IMR-90 (cell line): ENCODE measurements at regions not wholly inside any gene's neighbourhood (a gene's known extent, or its start where the extent isn't known, plus 50 kb on each side); places are given as distances from the start of the nearest gene placed in this dataset.

ENCODE experiments used
- ATAC-seq: fragments of 200-7000 bp; cut with Tn5 transposase; 2 replicates; pipeline ENCODE4 v1.9.1; 2020; ENCODE audit warnings: low read depth, mild to moderate bottlenecking, moderate library complexity
- BruUV-seq: library from RNA; stranded (reverse); fragments of 400-500 nt; replicated peaks from 2 replicates; lab custom pipeline; 2021; lab: Mats Ljungman, UMichigan
- CTCF ChIA-PET: fragments of 300-600 bp; formaldehyde crosslinking; extraction: SDS; loops from one replicate; lab custom pipeline; 2021; ENCODE audit warnings: antibody characterized with exemption; lab: Yijun Ruan, JAX
- POLR2A ChIA-PET: fragments of 300-600 bp; sonication (Branson Sonifier 250); formaldehyde crosslinking; loops from one replicate; lab custom pipeline; 2022; ENCODE audit warnings: antibody characterized with exemption; ENCODE audit not compliant: unreplicated experiment; lab: Charles Lee
- DNase-seq: peaks from one replicate; pipeline ENCODE4 v3.0.0; 2013
- H2AFZ ChIP-seq: replicated peaks from 2 replicates; pipeline ENCODE3; 2013; ENCODE audit warnings: low read length, mild to moderate bottlenecking; ENCODE audit not compliant: poor library complexity
- H2AK5ac ChIP-seq: 2 replicates; pipeline ENCODE4 v1.6.1; 2013; ENCODE audit warnings: low read depth, low read length, inconsistent platforms
- H2AK9ac ChIP-seq: replicated peaks from 2 replicates; pipeline ENCODE3; 2013; ENCODE audit warnings: mild to moderate bottlenecking, low read depth, low read length, moderate library complexity; ENCODE audit not compliant: poor library complexity
- H2BK120ac ChIP-seq: 2 replicates; pipeline ENCODE4 v1.6.1; 2013; ENCODE audit warnings: low read depth, low read length, inconsistent platforms
- H2BK15ac ChIP-seq: 3 replicates; pipeline ENCODE4 v1.6.1; 2013; ENCODE audit warnings: low read depth, low read length, inconsistent platforms
- H2BK20ac ChIP-seq: 2 replicates; pipeline ENCODE4 v1.6.1; 2013; ENCODE audit warnings: low read depth, mild to moderate bottlenecking, inconsistent platforms, low read length, moderate library complexity
- H2BK5ac ChIP-seq: 2 replicates; pipeline ENCODE4 v1.6.1; 2013; ENCODE audit warnings: mild to moderate bottlenecking, low read depth, low read length, inconsistent platforms; ENCODE audit not compliant: poor library complexity, severe bottlenecking
- H3K14ac ChIP-seq: replicated peaks from 2 replicates; pipeline ENCODE4 v1.6.1; 2013; ENCODE audit warnings: low read depth, low read length, inconsistent platforms
- H3K18ac ChIP-seq: 2 replicates; pipeline ENCODE4 v1.6.1; 2013; ENCODE audit warnings: low read depth, low read length, control low read depth
- H3K23ac ChIP-seq: 2 replicates; pipeline ENCODE4 v1.6.1; 2013; ENCODE audit warnings: low read depth, low read length, inconsistent platforms
- H3K27ac ChIP-seq: 2 replicates; pipeline ENCODE4 v1.5.1; 2013; ENCODE audit warnings: mild to moderate bottlenecking, control low read depth, low read length; ENCODE audit not compliant: insufficient read depth
- H3K27me3 ChIP-seq: 2 replicates; pipeline ENCODE4 v1.6.1; 2013; ENCODE audit warnings: low read length; ENCODE audit not compliant: control insufficient read depth, insufficient read depth
- H3K36me3 ChIP-seq: 2 replicates; pipeline ENCODE4 v1.6.1; 2013; ENCODE audit warnings: low read length, mixed read lengths; ENCODE audit not compliant: control insufficient read depth, insufficient read depth
- H3K4ac ChIP-seq: 2 replicates; pipeline ENCODE4 v1.6.1; 2013; ENCODE audit warnings: low read depth, low read length, inconsistent platforms
- H3K4me1 ChIP-seq: 2 replicates; pipeline ENCODE4 v1.6.1; 2013; ENCODE audit warnings: low read length, mixed read lengths; ENCODE audit not compliant: control insufficient read depth, insufficient read depth
- H3K4me2 ChIP-seq: 2 replicates; pipeline ENCODE4 v1.6.1; 2013; ENCODE audit warnings: low read depth, mild to moderate bottlenecking, control low read depth, low read length, moderate library complexity
- H3K4me3 ChIP-seq: 2 replicates; pipeline ENCODE4 v1.5.1; 2013; ENCODE audit warnings: low read depth, mild to moderate bottlenecking, control low read depth, low read length, moderate library complexity; ENCODE audit not compliant: insufficient read depth
- H3K56ac ChIP-seq: 2 replicates; pipeline ENCODE4 v1.6.1; 2013; ENCODE audit warnings: low read length, inconsistent platforms; ENCODE audit not compliant: insufficient read depth; ENCODE audit errors: extremely low read depth
- H3K79me1 ChIP-seq, 2 experiments: 2 replicates each; pipeline ENCODE4 v1.6.1; 2013; ENCODE audit warnings: low read length in 2 of 2, inconsistent platforms in 1 of 2, low read depth in 1 of 2
- H3K9ac ChIP-seq: 2 replicates; pipeline ENCODE4 v1.6.1; 2013; ENCODE audit warnings: low read depth, low read length, control low read depth
- H3K9me1 ChIP-seq: 2 replicates; pipeline ENCODE4 v1.6.1; 2013; ENCODE audit warnings: low read length, inconsistent platforms; ENCODE audit not compliant: insufficient read depth
- H3K9me3 ChIP-seq: 2 replicates; pipeline ENCODE4 v1.6.1; 2013; ENCODE audit warnings: low read length; ENCODE audit not compliant: control insufficient read depth, insufficient read depth
- H4K20me1 ChIP-seq: 2 replicates; pipeline ENCODE4 v1.6.1; 2013; ENCODE audit warnings: low read length, inconsistent platforms; ENCODE audit not compliant: insufficient read depth
- H4K5ac ChIP-seq: 2 replicates; pipeline ENCODE4 v1.6.1; 2013; ENCODE audit warnings: mild to moderate bottlenecking, low read depth, low read length, control low read depth
- H4K8ac ChIP-seq, 2 experiments: 2 replicates each; pipeline ENCODE4 v1.6.1; 2013; ENCODE audit warnings: low read depth in 2 of 2, low read length in 2 of 2, control low read depth in 1 of 2, inconsistent platforms in 1 of 2
- H4K91ac ChIP-seq: 2 replicates; pipeline ENCODE4 v1.6.1; 2013; ENCODE audit warnings: low read depth, low read length, inconsistent platforms; ENCODE audit not compliant: insufficient read depth
- BHLHE40 ChIP-seq: fragments of 150-350 bp; IDR thresholded peaks from 2 replicates; pipeline ENCODE4 v1.6.1; 2016; ENCODE audit warnings: mild to moderate bottlenecking, low read depth, low read length
- CEBPB ChIP-seq: IDR thresholded peaks from 2 replicates; pipeline ENCODE4 v1.6.1; 2012; ENCODE audit warnings: low read depth, low read length, improper control_type of control experiment
- FOS ChIP-seq: fragments of 150-350 bp; IDR thresholded peaks from 2 replicates; pipeline ENCODE4 v1.6.1; 2016; ENCODE audit warnings: low read depth, low read length
- MXI1 ChIP-seq: IDR thresholded peaks from 2 replicates; pipeline ENCODE4 v1.6.1; 2012; ENCODE audit warnings: low read depth, mild to moderate bottlenecking, low read length, moderate library complexity, borderline replicate concordance
- NFE2L2 ChIP-seq: fragments of 150-350 bp; IDR thresholded peaks from 2 replicates; pipeline ENCODE4 v1.6.1; 2016; ENCODE audit warnings: low read depth, mild to moderate bottlenecking, low read length
- RFX5 ChIP-seq: IDR thresholded peaks from 2 replicates; pipeline ENCODE4 v1.8.0; 2012; ENCODE audit warnings: low read depth, mild to moderate bottlenecking, low read length, moderate library complexity
- SMC3 ChIP-seq: fragments of 150-350 bp; IDR thresholded peaks from 2 replicates; pipeline ENCODE4 v1.6.1; 2016; ENCODE audit warnings: low read depth, mild to moderate bottlenecking, antibody characterized with exemption, low read length, moderate library complexity
- USF2 ChIP-seq: fragments of 150-350 bp; IDR thresholded peaks from 2 replicates; pipeline ENCODE4 v1.6.1; 2017; ENCODE audit warnings: mild to moderate bottlenecking, antibody characterized with exemption, low read length, low read depth
- WGBS, 2 experiments: methylation state at CpG; one replicate each; pipeline versions ENCODE4 v1.1.5 to v1.1.7; 2013; ENCODE audit warnings: missing lambda C conversion rate in 2 of 2; ENCODE audit not compliant: insufficient read length in 1 of 2; ENCODE audit errors: extremely low coverage in 2 of 2; 5-methylcytosine and 5-hydroxymethylcytosine counted together
- dilution Hi-C: fragments of 300-500 bp; cut with HindIII; formaldehyde crosslinking; loops from one replicate; pipeline ENCODE4 v1.14.3; 2018; ENCODE audit warnings: low sequenced_read_pairs; ENCODE audit not compliant: unreplicated experiment
- in situ Hi-C: fragments of 300-500 bp; cut with MboI; formaldehyde crosslinking; loops from 3 replicates; pipeline ENCODE4 v1.14.3; 2019; ENCODE audit warnings: low sequenced_read_pairs, inconsistent platforms, mixed read lengths
- intact Hi-C: fragments of 100-400 bp; cut with micrococcal nuclease; formaldehyde crosslinking; loops from 2 replicates; pipeline ENCODE4 v1.10.0; 2022

- WGBS, 2 experiments: no CpG with 5 or more reads among the region's 6 CpGs
- ChIA-PET POLR2A (no interaction called here), CTCF (interaction anchor here (1.1 kb wide), 1 partner anchor 79 kb away, joined by 3 read pairs; no protein-coding TSS in a partner anchor)
- dilution Hi-C loops (no loop called here), in situ Hi-C loops (no loop called here), intact Hi-C loops (no loop called here)
- no peaks in the 10 kb centered on the region for H3K4me1 ChIP-seq
- H3K56ac ChIP-seq: no peak overlapping the region
- BruUV-seq: no TSS peak
- H3K4me3 ChIP-seq: no peak overlapping the region
- no peak overlapping the region for H4K5ac ChIP-seq
- no peaks in the 10 kb centered on the region for H3K9me1 ChIP-seq
- no peak overlapping the region for H3K23ac ChIP-seq
- peak overlapping the region; percentile 41 for H2BK5ac ChIP-seq
- ATAC-seq (peak; percentile 29; the same call in 1 of the 2 replicates), DNase-seq (peak; percentile 96)
- peak overlapping the region in 1 of 2 experiments; percentile 56; a peak in 2 of 4 replicates for H4K8ac ChIP-seq
- H2BK120ac ChIP-seq: no peak overlapping the region
- no peaks in the 10 kb centered on the region for H3K27me3 ChIP-seq
- H3K18ac ChIP-seq: no peak overlapping the region
- no peak overlapping the region for H2BK15ac ChIP-seq
- no peak overlapping the region for H2AFZ ChIP-seq
- H3K9ac ChIP-seq: no peak overlapping the region
- H3K4me2 ChIP-seq: no peak overlapping the region
- TF ChIP-seq NFE2L2 (0 out of 2 replicates have a peak, but pooled peaks have one; percentile 4), CEBPB (peak; percentile 34; the same call in 1 of the 2 replicates), USF2 (peak; percentile 78), MXI1 (no peak), BHLHE40 (peak; percentile 21; the same call in 1 of the 2 replicates), FOS (peak; percentile 35; the same call in 1 of the 2 replicates), SMC3 (0 out of 2 replicates have a peak, but pooled peaks have one; percentile 16), RFX5 (no peak)
- peak overlapping the region; percentile 47; the same call in 1 of the 2 replicates for H3K4ac ChIP-seq
- no peak overlapping the region for H4K91ac ChIP-seq
- no peak overlapping the region; the same call in 1 of the 2 replicates for H2AK5ac ChIP-seq
- peak overlapping the region; percentile 39; the same call in 1 of the 2 replicates for H2BK20ac ChIP-seq
- no peaks in the 10 kb centered on the region for H3K36me3 ChIP-seq
- no peak overlapping the region for H2AK9ac ChIP-seq
- H3K14ac ChIP-seq: no peak overlapping the region
- H3K9me3 ChIP-seq: no peaks in the 10 kb centered on the region
- no peaks in the 10 kb centered on the region for H4K20me1 ChIP-seq
- no peak overlapping the region for H3K27ac ChIP-seq
- no peaks in the 10 kb centered on the region for H3K79me1 ChIP-seq
Observed at GRCh38 chr7:13800694-13801448, 188.6 kb downstream of the ETV1 start.
